ENCODE measurements at regions not wholly inside any gene's neighbourhood (a gene's known extent, or its start where the extent isn't known, plus 50 kb on each side); places are given as distances from the start of the nearest gene placed in this dataset.

GRCh38 chr2:234670806-234671205 is 173.9 kb upstream of the ARL4C start:
- TF ChIP-seq CTCF (tag by site-specific recombination; IDR thresholded peaks at IDR 0.05) (no peak), ZNF366 (tag by site-specific recombination; conservative IDR thresholded peaks at IDR 0.05) (no peak), ZNF544 (tag by site-specific recombination; IDR thresholded peaks at IDR 0.05) (no peak), ZBTB21 (tag by site-specific recombination; IDR thresholded peaks at IDR 0.05) (no peak), ZNF549 (tag by site-specific recombination; IDR thresholded peaks at IDR 0.05) (no peak), ZNF76 (tag by site-specific recombination; IDR thresholded peaks at IDR 0.05; ENCODE audit: borderline replicate concordance, low read depth) (no peak), ZNF639 (tag by site-specific recombination; IDR thresholded peaks at IDR 0.05) (no peak)

All from HEK293 (cell line).